GM12872 (cell line): ENCODE measurements at regions not wholly inside any gene's neighbourhood (a gene's known extent, or its start where the extent isn't known, plus 50 kb on each side); places are given as distances from the start of the nearest gene placed in this dataset.

Experiments
- CTCF ChIP-seq: IDR thresholded peaks from 3 replicates; pipeline ENCODE4 v1.5.1; 2011; ENCODE audit warnings: low read depth, mild to moderate bottlenecking, low read length, moderate library complexity; ENCODE audit not compliant: insufficient read depth

- TF ChIP-seq CTCF = no peak
Measured at GRCh38 chr6:165843121-165843520, 180.1 kb upstream of the PDE10A start.

- no peak for TF ChIP-seq CTCF
Measured at GRCh38 chr6:165842281-165842936, 179.4 kb upstream of the PDE10A start.

- TF ChIP-seq CTCF = no peak
Measured at GRCh38 chr6:165841153-165841558, 178.1 kb upstream of the PDE10A start.

- TF ChIP-seq CTCF = no peak
Measured at GRCh38 chr6:165837948-165838745, 175.1 kb upstream of the PDE10A start.

- no peak for TF ChIP-seq CTCF
Measured at GRCh38 chr6:165835410-165835851, 172.4 kb upstream of the PDE10A start.

- TF ChIP-seq CTCF = no peak
Measured at GRCh38 chr6:165834613-165835259, 171.7 kb upstream of the PDE10A start.

- no peak for TF ChIP-seq CTCF
Measured at GRCh38 chr6:165833355-165833754, 170.3 kb upstream of the PDE10A start.
